Stomach smooth muscle (tissue), 2 donors: ENCODE measurements at regions not wholly inside any gene's neighbourhood (a gene's known extent, or its start where the extent isn't known, plus 50 kb on each side); places are given as distances from the start of the nearest gene placed in this dataset.

Experiments
- H3K27ac ChIP-seq: one replicate; pipeline ENCODE4 v1.7.0; 2013; ENCODE audit warnings: mild to moderate bottlenecking, low read length, inconsistent platforms
- H3K27me3 ChIP-seq, 2 donors: one replicate each; pipeline ENCODE4 v1.7.0; 2013; ENCODE audit warnings: low read length in 2 of 2; ENCODE audit not compliant: insufficient read depth in 2 of 2, control insufficient read depth in 1 of 2
- H3K36me3 ChIP-seq, 2 donors: one replicate each; pipeline ENCODE4 v1.7.0; 2013; ENCODE audit warnings: low read length in 2 of 2; ENCODE audit not compliant: control insufficient read depth in 2 of 2, insufficient read depth in 2 of 2
- H3K4me1 ChIP-seq: one replicate; pipeline ENCODE4 v1.7.0; 2013; ENCODE audit warnings: low read length; ENCODE audit not compliant: control insufficient read depth, insufficient read depth
- H3K4me3 ChIP-seq, 2 donors: one replicate each; pipeline ENCODE4 v1.7.0; 2013; ENCODE audit warnings: low read length in 2 of 2
- H3K9ac ChIP-seq, 2 donors: one replicate each; pipeline ENCODE4 v1.7.0; 2013; ENCODE audit warnings: low read length in 2 of 2, mild to moderate bottlenecking in 1 of 2
- H3K9me3 ChIP-seq, 2 donors: one replicate each; pipeline ENCODE4 v1.7.0; 2013; ENCODE audit warnings: low read length in 2 of 2; ENCODE audit not compliant: control insufficient read depth in 2 of 2
- donor health status: healthy.
- donor health status: Pancreatic carcinoma.

DNA sequence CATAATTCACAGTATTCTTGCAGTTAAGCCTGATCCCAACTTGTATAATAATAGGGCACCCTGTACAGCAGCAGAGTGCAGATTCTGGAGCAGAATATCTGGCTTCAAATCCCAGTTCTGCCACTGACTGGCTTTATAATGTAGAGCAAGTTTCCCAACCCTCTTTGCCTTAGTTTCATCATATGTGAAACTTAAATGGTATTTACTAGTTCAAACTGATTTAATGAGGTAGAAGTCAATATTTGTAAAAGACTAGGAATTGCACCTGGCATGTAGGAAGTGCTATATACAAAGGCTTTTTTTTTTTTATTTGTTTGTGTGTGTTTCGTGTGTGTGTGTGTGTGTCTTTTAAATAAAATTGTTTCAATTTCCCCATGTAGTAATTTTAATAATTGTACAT is 125.9 kb downstream of the CCER1 start:
- H3K36me3 ChIP-seq: no peaks in the 10 kb centered on the region
- no peaks in the 10 kb centered on the region for H3K9me3 ChIP-seq
- no peak overlapping the region for H3K9ac ChIP-seq
- no peaks in the 10 kb centered on the region for H3K4me1 ChIP-seq
- H3K4me3 ChIP-seq: no peak overlapping the region
- no peaks in the 10 kb centered on the region for H3K27me3 ChIP-seq
- no peak overlapping the region for H3K27ac ChIP-seq

DNA sequence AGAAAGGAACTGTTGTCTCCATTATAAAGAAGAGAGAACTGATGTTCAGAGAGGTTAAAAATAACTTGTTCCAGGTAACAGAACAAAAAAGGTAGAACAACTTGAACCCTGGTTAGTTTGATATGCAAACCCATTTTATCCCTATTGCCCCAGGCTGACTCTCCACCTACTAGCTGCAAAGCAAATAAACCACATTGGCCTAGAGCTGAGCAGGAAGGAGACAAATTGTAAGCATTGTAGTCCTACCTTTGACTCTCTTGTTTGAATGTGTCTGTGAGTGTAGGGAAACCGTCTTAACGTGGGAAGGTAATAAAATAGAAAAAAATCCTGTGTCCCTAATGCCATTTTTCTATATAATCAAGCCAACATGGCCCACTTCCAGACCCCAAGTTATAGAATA is 126.4 kb downstream of the CCER1 start:
- Histone ChIP-seq H3K4me3 (no peak overlapping the region), H3K9ac (no peak overlapping the region), H3K27ac (no peak overlapping the region), H3K9me3 (no peaks in the 10 kb centered on the region), H3K27me3 (no peaks in the 10 kb centered on the region), H3K4me1 (no peaks in the 10 kb centered on the region), H3K36me3 (no peaks in the 10 kb centered on the region)

DNA sequence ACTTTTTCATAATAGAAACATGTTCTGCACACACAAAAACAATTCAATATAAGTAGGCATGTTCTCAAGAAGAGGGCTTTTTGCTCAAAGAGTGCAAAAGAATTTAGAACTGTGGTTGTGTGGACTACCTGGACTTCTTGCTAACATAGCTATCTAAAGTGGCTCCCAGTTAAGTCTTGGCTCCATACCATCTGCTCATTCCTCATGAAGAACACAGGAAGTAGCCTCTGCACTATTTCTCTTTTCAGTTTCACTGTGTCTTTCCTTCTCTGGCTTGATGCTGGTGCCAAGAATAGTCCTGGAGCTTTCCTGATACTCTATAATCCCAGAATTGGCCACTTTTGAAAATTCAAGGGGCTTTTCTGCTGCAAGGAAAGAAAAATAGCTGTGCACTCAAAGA is 127.4 kb downstream of the CCER1 start:
- Histone ChIP-seq H3K9ac (no peak overlapping the region), H3K36me3 (no peaks in the 10 kb centered on the region), H3K9me3 (no peaks in the 10 kb centered on the region), H3K27me3 (no peaks in the 10 kb centered on the region), H3K4me3 (no peak overlapping the region), H3K4me1 (no peaks in the 10 kb centered on the region), H3K27ac (no peak overlapping the region)

DNA sequence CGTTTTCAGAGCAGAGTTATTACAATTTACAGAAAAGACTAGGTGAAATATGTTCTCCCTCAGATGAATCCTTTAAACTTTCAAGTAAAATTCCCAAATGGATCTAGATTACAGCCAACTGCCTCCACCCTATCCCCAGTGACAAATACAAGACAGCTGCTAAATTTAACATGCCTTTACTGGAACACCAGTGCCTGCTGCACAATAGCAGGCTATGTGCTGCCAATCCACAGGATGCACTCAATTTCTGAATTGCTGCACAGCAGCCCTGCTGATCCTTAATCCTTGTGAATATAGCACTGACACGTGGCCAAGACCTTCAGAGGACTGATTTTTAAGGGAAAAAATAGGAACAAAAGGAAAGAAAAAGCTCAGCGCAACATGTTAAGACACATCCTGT is 128.9 kb downstream of the CCER1 start:
- H3K4me1 ChIP-seq: no peaks in the 10 kb centered on the region
- H3K4me3 ChIP-seq: no peak overlapping the region
- H3K9ac ChIP-seq: no peak overlapping the region
- no peaks in the 10 kb centered on the region for H3K27me3 ChIP-seq
- no peak overlapping the region for H3K27ac ChIP-seq
- H3K9me3 ChIP-seq: no peaks in the 10 kb centered on the region
- no peaks in the 10 kb centered on the region for H3K36me3 ChIP-seq

DNA sequence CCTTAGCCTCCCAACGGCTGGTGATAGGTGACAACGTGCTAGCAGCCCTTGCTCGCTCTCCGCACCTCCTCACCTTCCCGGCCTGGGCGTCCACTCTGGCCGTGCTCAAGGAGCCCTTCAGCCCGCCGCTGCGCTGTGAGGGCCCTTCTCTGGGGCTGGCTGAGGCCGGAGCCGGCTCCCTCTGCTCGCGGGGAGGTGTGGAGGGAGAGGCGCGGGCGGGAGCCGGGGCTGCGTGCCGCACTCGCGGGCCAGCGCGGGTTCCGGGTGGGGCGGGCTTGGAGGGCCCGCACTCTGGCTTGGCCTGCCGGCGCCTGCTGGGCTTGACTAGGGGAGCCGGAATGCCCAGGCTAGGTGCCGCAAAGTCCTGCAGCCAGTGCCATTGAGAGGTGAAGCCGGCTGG is 131.1 kb downstream of the CCER1 start:
- Histone ChIP-seq H3K9ac (no peak overlapping the region), H3K4me3 (no peak overlapping the region), H3K36me3 (no peaks in the 10 kb centered on the region), H3K9me3 (no peaks in the 10 kb centered on the region), H3K27ac (no peak overlapping the region), H3K4me1 (no peaks in the 10 kb centered on the region), H3K27me3 (no peaks in the 10 kb centered on the region)

DNA sequence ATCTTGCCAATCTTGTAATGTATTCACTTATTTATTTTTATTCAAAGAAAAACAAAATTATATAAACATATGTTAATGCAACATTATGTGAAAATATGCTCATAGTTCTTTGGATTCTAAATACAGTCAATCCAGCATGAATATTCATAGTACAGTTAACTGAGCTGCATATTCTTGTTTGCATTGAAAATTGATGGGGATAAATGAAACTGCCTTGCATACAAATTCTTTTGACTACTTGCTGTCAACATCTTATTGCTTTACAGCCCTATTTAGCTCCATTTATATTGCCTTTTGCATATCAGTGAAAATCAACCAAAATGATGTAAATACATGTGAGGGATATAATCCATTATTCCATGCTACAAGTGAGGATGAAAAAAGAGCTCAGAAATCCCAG is 135.3 kb downstream of the CCER1 start:
- Histone ChIP-seq H3K27me3 (no peaks in the 10 kb centered on the region), H3K36me3 (no peaks in the 10 kb centered on the region), H3K4me1 (no peaks in the 10 kb centered on the region), H3K4me3 (no peak overlapping the region), H3K27ac (no peak overlapping the region), H3K9ac (no peak overlapping the region), H3K9me3 (no peaks in the 10 kb centered on the region)

DNA sequence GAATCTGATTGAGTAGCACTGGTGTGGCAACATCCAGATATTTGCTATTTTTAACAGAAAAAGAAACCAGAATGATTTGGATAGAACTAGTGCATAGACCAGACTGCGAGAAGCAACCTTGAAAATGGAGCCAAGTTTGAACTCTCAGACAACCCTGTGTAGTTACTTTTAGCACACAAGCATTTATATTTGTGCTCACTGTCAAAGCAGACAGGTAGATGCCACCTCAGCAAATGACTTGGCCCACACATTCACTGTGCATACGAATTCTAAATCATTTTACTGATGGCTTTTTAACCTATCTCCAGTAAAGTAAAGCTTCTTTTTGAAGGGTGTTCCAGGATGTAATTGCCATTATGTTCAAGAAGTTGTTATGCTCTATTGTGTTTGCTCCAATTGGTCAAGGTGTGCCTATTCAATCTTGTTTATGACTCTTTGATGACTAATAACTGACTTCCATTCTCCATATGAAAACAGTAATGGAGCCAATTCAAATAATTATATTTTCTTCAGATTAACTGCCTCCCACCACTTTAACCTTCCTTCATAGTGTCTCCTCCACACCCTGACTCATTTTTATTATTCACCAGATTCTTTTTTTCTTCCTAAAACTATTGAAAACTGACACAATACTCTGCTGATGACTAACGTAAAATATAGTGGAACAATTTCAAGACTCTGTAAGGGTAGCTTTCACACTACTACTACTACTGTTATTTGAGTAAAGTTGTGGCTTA is 138.5 kb downstream of the CCER1 start:
- Histone ChIP-seq H3K4me1 (no peaks in the 10 kb centered on the region), H3K27ac (no peak overlapping the region)

DNA sequence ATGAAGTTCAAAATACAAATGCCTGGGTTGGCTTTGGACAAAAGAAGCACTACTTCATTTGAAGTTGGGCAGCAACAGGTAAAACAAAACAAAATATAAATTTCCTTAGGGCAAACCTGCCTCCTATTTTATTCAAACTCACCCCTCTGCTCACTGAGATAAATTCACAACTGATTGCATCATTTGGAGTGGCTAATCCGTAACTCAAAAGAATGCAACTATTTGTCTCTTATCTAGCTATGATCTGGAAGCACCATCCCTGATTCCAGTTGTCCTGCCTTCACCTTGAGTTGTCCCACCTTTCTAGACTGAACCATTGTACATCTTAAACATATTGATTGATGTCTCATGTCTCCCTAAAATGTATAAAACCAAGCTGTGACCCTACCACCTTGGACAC is 145.0 kb downstream of the CCER1 start:
- H3K9ac ChIP-seq: no peak overlapping the region
- H3K27ac ChIP-seq: no peak overlapping the region
- H3K4me1 ChIP-seq: no peaks in the 10 kb centered on the region
- no peak overlapping the region for H3K4me3 ChIP-seq
- no peaks in the 10 kb centered on the region for H3K36me3 ChIP-seq
- no peaks in the 10 kb centered on the region for H3K27me3 ChIP-seq
- no peaks in the 10 kb centered on the region for H3K9me3 ChIP-seq

More for the DNA sequence above, 138.5 kb downstream of the CCER1 start:
- no peak overlapping the region for H3K4me3 ChIP-seq
- H3K9me3 ChIP-seq: no peaks in the 10 kb centered on the region
- H3K36me3 ChIP-seq: no peaks in the 10 kb centered on the region
- no peaks in the 10 kb centered on the region for H3K27me3 ChIP-seq
- no peak overlapping the region for H3K9ac ChIP-seq

DNA sequence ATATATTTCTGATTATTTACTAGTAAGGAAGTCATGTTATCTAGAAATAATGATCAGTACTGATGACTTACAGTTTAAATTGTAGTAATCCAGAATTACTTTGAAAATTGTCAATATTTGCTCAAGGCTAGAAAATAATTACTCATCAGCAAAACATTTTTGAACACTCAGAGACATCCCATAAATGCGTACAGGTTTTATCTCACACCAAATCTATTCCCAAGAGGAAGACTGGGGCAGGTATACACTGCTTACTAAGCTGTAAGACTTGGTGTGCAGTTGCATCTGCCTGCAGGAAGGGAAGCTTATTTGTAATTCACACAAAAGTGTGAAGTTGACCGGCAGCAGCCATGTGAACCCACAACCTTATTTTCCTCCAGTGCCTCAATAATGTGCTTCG is 146.4 kb downstream of the CCER1 start:
- no peak overlapping the region for H3K9ac ChIP-seq

DNA sequence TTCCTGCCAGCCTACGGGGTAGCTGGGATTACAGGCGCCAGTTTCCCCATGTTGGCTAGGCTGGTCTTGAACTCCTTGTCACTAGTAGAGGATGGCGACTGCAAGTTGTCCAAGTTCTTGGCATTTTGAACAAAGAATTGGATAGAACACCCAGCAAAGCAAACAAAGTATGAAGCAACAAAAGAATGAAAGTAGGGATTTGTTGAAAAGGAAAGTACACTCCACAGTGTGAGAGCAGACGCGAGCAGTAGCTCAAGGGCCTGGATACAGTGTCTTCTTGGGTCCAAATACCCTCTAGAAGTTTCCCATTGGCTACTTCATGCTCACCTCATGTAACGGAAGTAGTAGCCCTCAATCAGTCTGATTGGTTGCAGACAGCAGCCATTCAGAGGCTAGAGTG is 152.2 kb downstream of the CCER1 start:
- Histone ChIP-seq H3K27me3 (no peaks in the 10 kb centered on the region), H3K27ac (no peak overlapping the region), H3K9ac (no peak overlapping the region), H3K36me3 (no peaks in the 10 kb centered on the region), H3K4me1 (no peaks in the 10 kb centered on the region), H3K9me3 (no peaks in the 10 kb centered on the region), H3K4me3 (no peak overlapping the region)

More for the DNA sequence above, 146.4 kb downstream of the CCER1 start:
- no peaks in the 10 kb centered on the region for H3K27me3 ChIP-seq
- H3K36me3 ChIP-seq: no peaks in the 10 kb centered on the region
- no peak overlapping the region for H3K27ac ChIP-seq
- H3K9me3 ChIP-seq: no peaks in the 10 kb centered on the region
- H3K4me1 ChIP-seq: no peaks in the 10 kb centered on the region
- H3K4me3 ChIP-seq: no peak overlapping the region

DNA sequence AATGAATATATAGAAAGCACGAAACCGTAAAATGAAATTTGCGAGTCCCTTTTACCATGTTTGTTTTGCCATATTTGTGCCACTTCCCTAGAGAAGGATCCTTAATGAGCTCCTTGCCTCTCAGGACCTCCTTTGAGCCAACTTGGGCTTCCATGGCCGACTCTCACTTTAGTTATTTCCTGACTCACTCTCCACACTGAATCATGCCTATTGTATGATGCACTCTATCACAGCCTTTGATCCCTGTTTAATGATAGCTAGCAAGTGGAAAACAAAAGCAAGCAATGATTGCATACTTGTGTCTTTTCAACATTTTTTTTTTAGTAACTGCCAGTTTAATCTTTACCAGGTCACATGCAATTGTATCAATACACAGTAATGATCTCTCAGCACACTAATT is 153.2 kb downstream of the CCER1 start:
- Histone ChIP-seq H3K36me3 (no peaks in the 10 kb centered on the region), H3K27me3 (no peaks in the 10 kb centered on the region), H3K9me3 (no peaks in the 10 kb centered on the region), H3K27ac (no peak overlapping the region), H3K4me3 (no peak overlapping the region), H3K9ac (no peak overlapping the region), H3K4me1 (no peaks in the 10 kb centered on the region)
